ENCODE measurements at regions not wholly inside any gene's neighbourhood (a gene's known extent, or its start where the extent isn't known, plus 50 kb on each side); places are given as distances from the start of the nearest gene placed in this dataset.

DNA sequence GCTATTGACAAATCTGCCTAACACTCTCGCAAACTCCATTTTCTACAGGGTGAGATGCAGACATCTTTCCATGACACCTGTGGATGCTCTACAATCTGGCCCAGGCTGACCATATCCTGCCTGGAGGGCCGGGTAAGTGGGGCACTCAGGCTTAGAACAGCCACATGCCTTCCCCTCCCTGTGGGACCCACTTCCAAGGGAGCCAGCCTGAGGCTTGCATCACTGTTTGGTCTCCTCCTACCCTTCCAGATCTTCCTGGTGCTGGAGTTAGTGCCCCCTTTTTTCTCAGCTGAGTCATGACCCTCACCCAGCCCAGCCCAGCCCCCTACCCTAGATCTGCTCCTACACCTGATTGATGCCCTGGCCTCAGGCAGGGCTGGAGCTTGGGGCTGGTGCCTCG is 62.0 kb upstream of the KCNK12 start:
- TF ChIP-seq, protein P1, sequence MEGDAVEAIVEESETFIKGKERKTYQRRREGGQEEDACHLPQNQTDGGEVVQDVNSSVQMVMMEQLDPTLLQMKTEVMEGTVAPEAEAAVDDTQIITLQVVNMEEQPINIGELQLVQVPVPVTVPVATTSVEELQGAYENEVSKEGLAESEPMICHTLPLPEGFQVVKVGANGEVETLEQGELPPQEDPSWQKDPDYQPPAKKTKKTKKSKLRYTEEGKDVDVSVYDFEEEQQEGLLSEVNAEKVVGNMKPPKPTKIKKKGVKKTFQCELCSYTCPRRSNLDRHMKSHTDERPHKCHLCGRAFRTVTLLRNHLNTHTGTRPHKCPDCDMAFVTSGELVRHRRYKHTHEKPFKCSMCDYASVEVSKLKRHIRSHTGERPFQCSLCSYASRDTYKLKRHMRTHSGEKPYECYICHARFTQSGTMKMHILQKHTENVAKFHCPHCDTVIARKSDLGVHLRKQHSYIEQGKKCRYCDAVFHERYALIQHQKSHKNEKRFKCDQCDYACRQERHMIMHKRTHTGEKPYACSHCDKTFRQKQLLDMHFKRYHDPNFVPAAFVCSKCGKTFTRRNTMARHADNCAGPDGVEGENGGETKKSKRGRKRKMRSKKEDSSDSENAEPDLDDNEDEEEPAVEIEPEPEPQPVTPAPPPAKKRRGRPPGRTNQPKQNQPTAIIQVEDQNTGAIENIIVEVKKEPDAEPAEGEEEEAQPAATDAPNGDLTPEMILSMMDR (conservative IDR thresholded peaks at IDR 0.05; ENCODE audit: low read length), result no peak
- no peak for TF ChIP-seq EZH2phosphoT487 (IDR thresholded peaks at IDR 0.05; ENCODE audit: borderline replicate concordance)

Data from Loucy (cell line).